ENCODE measurements at regions not wholly inside any gene's neighbourhood (a gene's known extent, or its start where the extent isn't known, plus 50 kb on each side); places are given as distances from the start of the nearest gene placed in this dataset.

DNA sequence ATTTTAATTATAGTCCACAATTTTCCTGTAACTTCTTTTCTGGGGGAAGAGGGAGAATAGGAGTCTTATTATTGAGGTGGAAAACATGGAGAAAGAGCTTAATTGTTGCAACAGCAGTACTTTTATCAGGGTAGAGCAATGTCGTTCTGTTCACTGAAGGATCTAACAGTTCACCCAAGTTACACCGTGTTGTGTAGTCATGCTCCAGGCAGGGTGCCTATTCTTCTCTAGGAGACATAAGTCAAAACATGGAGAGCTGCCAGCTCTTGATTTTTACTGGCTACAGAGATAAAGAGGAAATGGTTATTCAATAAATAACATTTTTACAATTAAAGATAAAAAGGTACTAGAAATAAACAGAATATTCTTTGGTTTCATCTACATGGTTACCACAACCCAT is 594.3 kb upstream of the NETO1 start:
- Histone ChIP-seq H3K4me1 (ENCODE audit: control insufficient read depth in 4 of 4, insufficient read depth in 4 of 4, low read length in 3 of 4) (peaks cover 3 to 11% (median 4%) of the 10 kb centered on the region in 4 donors), H3K9ac (ENCODE audit: low read depth in 1 of 2, low read length in 2 of 2) (no peak overlapping the region), H3K9me3 (ENCODE audit: control insufficient read depth in 4 of 4, low read length in 3 of 4) (no peaks in the 10 kb centered on the region), H3K27me3 (ENCODE audit: control insufficient read depth in 4 of 4, insufficient read depth in 4 of 4, low read length in 3 of 4) (no peaks in the 10 kb centered on the region), H3K36me3 (ENCODE audit: control insufficient read depth in 4 of 4, insufficient read depth in 3 of 4, low read depth in 1 of 4, low read length in 3 of 4) (no peaks in the 10 kb centered on the region), H3K4me3 (ENCODE audit: low read depth in 1 of 3, low read length in 3 of 3) (no peak overlapping the region), H3K27ac (ENCODE audit: low read depth in 1 of 2, low read length in 2 of 2) (peak overlapping the region in 1 of 2 donors; percentile 28)
- 19% methylated on average over 2 of the region's 2 CpGs for WGBS
- no peak for DNase-seq (ENCODE audit: low spot score)
- TF ChIP-seq, protein P1, sequence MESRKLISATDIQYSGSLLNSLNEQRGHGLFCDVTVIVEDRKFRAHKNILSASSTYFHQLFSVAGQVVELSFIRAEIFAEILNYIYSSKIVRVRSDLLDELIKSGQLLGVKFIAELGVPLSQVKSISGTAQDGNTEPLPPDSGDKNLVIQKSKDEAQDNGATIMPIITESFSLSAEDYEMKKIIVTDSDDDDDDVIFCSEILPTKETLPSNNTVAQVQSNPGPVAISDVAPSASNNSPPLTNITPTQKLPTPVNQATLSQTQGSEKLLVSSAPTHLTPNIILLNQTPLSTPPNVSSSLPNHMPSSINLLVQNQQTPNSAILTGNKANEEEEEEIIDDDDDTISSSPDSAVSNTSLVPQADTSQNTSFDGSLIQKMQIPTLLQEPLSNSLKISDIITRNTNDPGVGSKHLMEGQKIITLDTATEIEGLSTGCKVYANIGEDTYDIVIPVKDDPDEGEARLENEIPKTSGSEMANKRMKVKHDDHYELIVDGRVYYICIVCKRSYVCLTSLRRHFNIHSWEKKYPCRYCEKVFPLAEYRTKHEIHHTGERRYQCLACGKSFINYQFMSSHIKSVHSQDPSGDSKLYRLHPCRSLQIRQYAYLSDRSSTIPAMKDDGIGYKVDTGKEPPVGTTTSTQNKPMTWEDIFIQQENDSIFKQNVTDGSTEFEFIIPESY (IDR thresholded peaks at IDR 0.05): no peak
- TF ChIP-seq EGR1 (IDR thresholded peaks at IDR 0.05; ENCODE audit: low read depth in 2 of 2) (no peak), RAD21 (IDR thresholded peaks at IDR 0.05) (no peak), HNF4G (IDR thresholded peaks at IDR 0.05) (no peak), JUND (IDR thresholded peaks at IDR 0.05) (no peak), YY1 (IDR thresholded peaks at IDR 0.05) (no peak), RXRA (IDR thresholded peaks at IDR 0.05) (no peak), TAF1 (conservative IDR thresholded peaks at IDR 0.05) (no peak), HNF4A (conservative IDR thresholded peaks at IDR 0.05) (no peak)
- TF ChIP-seq, protein P2, sequence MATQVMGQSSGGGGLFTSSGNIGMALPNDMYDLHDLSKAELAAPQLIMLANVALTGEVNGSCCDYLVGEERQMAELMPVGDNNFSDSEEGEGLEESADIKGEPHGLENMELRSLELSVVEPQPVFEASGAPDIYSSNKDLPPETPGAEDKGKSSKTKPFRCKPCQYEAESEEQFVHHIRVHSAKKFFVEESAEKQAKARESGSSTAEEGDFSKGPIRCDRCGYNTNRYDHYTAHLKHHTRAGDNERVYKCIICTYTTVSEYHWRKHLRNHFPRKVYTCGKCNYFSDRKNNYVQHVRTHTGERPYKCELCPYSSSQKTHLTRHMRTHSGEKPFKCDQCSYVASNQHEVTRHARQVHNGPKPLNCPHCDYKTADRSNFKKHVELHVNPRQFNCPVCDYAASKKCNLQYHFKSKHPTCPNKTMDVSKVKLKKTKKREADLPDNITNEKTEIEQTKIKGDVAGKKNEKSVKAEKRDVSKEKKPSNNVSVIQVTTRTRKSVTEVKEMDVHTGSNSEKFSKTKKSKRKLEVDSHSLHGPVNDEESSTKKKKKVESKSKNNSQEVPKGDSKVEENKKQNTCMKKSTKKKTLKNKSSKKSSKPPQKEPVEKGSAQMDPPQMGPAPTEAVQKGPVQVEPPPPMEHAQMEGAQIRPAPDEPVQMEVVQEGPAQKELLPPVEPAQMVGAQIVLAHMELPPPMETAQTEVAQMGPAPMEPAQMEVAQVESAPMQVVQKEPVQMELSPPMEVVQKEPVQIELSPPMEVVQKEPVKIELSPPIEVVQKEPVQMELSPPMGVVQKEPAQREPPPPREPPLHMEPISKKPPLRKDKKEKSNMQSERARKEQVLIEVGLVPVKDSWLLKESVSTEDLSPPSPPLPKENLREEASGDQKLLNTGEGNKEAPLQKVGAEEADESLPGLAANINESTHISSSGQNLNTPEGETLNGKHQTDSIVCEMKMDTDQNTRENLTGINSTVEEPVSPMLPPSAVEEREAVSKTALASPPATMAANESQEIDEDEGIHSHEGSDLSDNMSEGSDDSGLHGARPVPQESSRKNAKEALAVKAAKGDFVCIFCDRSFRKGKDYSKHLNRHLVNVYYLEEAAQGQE (IDR thresholded peaks at IDR 0.05): no peak
- TF ChIP-seq, protein P3, sequence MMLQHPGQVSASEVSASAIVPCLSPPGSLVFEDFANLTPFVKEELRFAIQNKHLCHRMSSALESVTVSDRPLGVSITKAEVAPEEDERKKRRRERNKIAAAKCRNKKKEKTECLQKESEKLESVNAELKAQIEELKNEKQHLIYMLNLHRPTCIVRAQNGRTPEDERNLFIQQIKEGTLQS (IDR thresholded peaks at IDR 0.05): no peak
- TF ChIP-seq, protein P4, sequence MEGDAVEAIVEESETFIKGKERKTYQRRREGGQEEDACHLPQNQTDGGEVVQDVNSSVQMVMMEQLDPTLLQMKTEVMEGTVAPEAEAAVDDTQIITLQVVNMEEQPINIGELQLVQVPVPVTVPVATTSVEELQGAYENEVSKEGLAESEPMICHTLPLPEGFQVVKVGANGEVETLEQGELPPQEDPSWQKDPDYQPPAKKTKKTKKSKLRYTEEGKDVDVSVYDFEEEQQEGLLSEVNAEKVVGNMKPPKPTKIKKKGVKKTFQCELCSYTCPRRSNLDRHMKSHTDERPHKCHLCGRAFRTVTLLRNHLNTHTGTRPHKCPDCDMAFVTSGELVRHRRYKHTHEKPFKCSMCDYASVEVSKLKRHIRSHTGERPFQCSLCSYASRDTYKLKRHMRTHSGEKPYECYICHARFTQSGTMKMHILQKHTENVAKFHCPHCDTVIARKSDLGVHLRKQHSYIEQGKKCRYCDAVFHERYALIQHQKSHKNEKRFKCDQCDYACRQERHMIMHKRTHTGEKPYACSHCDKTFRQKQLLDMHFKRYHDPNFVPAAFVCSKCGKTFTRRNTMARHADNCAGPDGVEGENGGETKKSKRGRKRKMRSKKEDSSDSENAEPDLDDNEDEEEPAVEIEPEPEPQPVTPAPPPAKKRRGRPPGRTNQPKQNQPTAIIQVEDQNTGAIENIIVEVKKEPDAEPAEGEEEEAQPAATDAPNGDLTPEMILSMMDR (IDR thresholded peaks at IDR 0.05; ENCODE audit: low read depth, low read length, missing input control): no peak

DNA sequence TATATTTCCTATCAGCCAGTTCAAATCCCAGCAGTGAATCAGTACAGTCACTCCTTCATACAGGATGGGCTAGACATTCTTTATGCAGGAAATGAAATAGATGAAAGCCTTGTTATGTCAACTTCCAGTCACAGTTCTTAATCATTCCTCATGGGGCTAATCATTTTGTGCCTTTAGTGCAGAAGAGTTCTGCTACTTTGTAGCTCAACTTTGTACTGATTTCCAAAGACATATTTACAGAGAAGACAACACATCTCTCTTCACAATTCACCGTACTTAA is 593.9 kb upstream of the NETO1 start:
- Histone ChIP-seq H3K27me3 (ENCODE audit: control insufficient read depth in 4 of 4, insufficient read depth in 4 of 4, low read length in 3 of 4) (no peaks in the 10 kb centered on the region), H3K9me3 (ENCODE audit: control insufficient read depth in 4 of 4, low read length in 3 of 4) (no peaks in the 10 kb centered on the region), H3K4me1 (ENCODE audit: control insufficient read depth in 4 of 4, insufficient read depth in 4 of 4, low read length in 3 of 4) (peaks cover 3 to 11% (median 4%) of the 10 kb centered on the region in 4 donors), H3K9ac (ENCODE audit: low read depth in 1 of 2, low read length in 2 of 2) (no peak overlapping the region), H3K36me3 (ENCODE audit: control insufficient read depth in 4 of 4, insufficient read depth in 3 of 4, low read depth in 1 of 4, low read length in 3 of 4) (no peaks in the 10 kb centered on the region), H3K4me3 (ENCODE audit: low read depth in 1 of 3, low read length in 3 of 3) (no peak overlapping the region), H3K27ac (ENCODE audit: low read depth in 1 of 2, low read length in 2 of 2) (peak overlapping the region in 1 of 2 donors; percentile 28)
- no peak for DNase-seq (ENCODE audit: low spot score)
- TF ChIP-seq, protein P2 (IDR thresholded peaks at IDR 0.05): no peak
- TF ChIP-seq EGR1 (IDR thresholded peaks at IDR 0.05; ENCODE audit: low read depth in 2 of 2): no peak
- TF ChIP-seq YY1 (IDR thresholded peaks at IDR 0.05): no peak
- TF ChIP-seq, protein P1 (IDR thresholded peaks at IDR 0.05): no peak
- TF ChIP-seq, protein P5, sequence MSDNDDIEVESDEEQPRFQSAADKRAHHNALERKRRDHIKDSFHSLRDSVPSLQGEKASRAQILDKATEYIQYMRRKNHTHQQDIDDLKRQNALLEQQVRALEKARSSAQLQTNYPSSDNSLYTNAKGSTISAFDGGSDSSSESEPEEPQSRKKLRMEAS (IDR thresholded peaks at IDR 0.05): no peak
- WGBS: 53% methylated on average over 1 of the region's 1 CpG

Measured in liver (tissue), 8 donors.